ENCODE measurements at regions not wholly inside any gene's neighbourhood (a gene's known extent, or its start where the extent isn't known, plus 50 kb on each side); places are given as distances from the start of the nearest gene placed in this dataset.

DNA sequence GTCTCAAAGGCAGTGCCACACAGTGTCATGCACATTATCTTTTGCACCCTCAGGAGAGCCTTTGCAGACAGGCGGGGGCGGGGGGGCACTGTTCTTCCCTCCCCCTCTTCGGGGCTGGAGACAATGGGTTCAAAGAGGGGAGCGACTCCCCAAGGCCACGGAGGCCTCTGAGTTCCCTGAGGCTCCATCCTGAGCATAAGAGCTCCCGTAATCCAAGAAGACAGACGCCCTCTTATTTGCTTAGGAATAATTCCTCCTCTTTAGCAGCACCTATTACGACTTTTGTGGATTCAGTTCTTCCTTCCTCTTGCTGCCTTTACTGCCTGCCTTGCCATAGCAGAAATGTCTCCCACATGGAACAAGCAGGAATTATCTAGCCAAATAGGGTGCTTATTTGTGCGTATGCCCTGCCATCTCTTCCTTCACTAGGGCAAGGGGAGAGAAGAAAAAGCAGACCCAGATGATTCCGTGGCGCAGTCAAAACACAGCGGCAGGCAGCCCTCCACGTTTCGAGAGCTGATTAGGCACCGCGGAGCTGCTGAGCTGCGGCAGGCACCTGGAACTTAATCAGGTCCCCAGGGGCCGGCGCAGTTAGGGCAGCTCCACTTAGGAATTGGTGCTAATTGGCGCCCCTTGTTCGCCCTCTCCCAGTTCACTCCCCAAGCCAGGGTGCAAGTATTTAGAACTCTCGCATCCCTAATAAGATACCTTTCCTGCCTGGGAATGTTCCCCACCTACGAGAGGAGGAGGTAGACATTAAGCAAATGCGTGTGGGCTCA lies 233.4 kb upstream of the MYT1L start:
- 44% methylated on average over 24 of the region's 24 CpGs for WGBS (ENCODE audit: low lambda C conversion rate, missing lambda C conversion rate)
- TF ChIP-seq EZH2phosphoT487 (IDR thresholded peaks at IDR 0.05; ENCODE audit: low read depth, severe bottlenecking, unreplicated experiment) (no peak), EZH2 (IDR thresholded peaks at IDR 0.05; ENCODE audit: borderline replicate concordance) (no peak)
- TF ChIP-seq, protein P1, sequence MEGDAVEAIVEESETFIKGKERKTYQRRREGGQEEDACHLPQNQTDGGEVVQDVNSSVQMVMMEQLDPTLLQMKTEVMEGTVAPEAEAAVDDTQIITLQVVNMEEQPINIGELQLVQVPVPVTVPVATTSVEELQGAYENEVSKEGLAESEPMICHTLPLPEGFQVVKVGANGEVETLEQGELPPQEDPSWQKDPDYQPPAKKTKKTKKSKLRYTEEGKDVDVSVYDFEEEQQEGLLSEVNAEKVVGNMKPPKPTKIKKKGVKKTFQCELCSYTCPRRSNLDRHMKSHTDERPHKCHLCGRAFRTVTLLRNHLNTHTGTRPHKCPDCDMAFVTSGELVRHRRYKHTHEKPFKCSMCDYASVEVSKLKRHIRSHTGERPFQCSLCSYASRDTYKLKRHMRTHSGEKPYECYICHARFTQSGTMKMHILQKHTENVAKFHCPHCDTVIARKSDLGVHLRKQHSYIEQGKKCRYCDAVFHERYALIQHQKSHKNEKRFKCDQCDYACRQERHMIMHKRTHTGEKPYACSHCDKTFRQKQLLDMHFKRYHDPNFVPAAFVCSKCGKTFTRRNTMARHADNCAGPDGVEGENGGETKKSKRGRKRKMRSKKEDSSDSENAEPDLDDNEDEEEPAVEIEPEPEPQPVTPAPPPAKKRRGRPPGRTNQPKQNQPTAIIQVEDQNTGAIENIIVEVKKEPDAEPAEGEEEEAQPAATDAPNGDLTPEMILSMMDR (IDR thresholded peaks at IDR 0.05; ENCODE audit: poor library complexity), result no peak
- no peak overlapping the region for H2AFZ ChIP-seq

DNA sequence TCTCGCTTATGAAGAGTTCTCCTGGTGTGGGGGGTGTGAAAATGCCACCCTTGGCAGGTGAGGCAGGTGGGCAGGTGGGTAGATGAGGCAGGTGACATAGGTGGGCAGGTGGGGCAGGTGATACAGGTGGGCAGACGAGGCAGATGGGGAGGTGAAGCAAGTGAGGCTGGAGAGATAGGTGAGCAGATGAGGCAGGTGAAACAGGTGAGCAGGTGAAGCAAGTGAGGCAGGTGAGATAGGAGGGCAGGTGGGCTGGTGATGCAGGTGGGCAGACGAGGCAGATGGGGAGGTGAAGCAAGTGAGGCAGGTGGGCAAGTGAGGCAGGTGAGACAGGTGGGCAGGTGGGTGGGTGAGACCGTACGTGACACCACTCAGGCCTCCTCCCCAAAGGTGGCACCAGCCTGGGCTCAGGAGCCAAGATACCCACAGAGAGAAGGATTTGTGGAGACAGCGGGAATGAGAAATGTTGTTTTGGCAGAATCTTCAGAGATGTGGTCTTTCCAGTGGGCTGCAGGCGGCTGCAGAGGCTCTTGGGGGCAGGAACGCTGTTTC lies 232.3 kb upstream of the MYT1L start:
- no peaks in the 10 kb centered on the region for H4K20me1 ChIP-seq (ENCODE audit: insufficient read depth, poor library complexity, severe bottlenecking)
- 84% methylated on average over 8 of the region's 8 CpGs for WGBS (ENCODE audit: low lambda C conversion rate, missing lambda C conversion rate)
- no peaks in the 10 kb centered on the region for H3K9me2 ChIP-seq (replicated peaks; ENCODE audit: insufficient read depth)
- no peak overlapping the region for H3K4me3 ChIP-seq
- no peak for DNase-seq (ENCODE audit: low spot score)
- no peaks in the 10 kb centered on the region for H3K79me2 ChIP-seq
- no peak overlapping the region for H2AFZ ChIP-seq
- no peak overlapping the region for H3K4me2 ChIP-seq
- TF ChIP-seq EZH2 (IDR thresholded peaks at IDR 0.05; ENCODE audit: borderline replicate concordance), result no peak
- TF ChIP-seq, protein P1 (IDR thresholded peaks at IDR 0.05; ENCODE audit: poor library complexity), result no peak
- no peak for TF ChIP-seq EZH2phosphoT487 (IDR thresholded peaks at IDR 0.05; ENCODE audit: low read depth, severe bottlenecking, unreplicated experiment)
- no peaks in the 10 kb centered on the region for H3K36me3 ChIP-seq (replicated peaks; ENCODE audit: insufficient read depth, low read depth)
- H3K9me3 ChIP-seq (ENCODE audit: low read depth), result no peaks in the 10 kb centered on the region
- no peaks in the 10 kb centered on the region for H3K4me1 ChIP-seq (ENCODE audit: insufficient read depth)
- no peaks in the 10 kb centered on the region for H3K27me3 ChIP-seq
- H3K27ac ChIP-seq, result no peak overlapping the region

More for the DNA sequence above, 233.4 kb upstream of the MYT1L start:
- Histone ChIP-seq H3K4me3 (no peak overlapping the region), H4K20me1 (ENCODE audit: insufficient read depth, poor library complexity, severe bottlenecking) (no peaks in the 10 kb centered on the region), H3K9me3 (ENCODE audit: low read depth) (no peaks in the 10 kb centered on the region), H3K27ac (no peak overlapping the region), H3K4me2 (no peak overlapping the region), H3K27me3 (no peaks in the 10 kb centered on the region), H3K36me3 (replicated peaks; ENCODE audit: insufficient read depth, low read depth) (no peaks in the 10 kb centered on the region), H3K4me1 (ENCODE audit: insufficient read depth) (no peaks in the 10 kb centered on the region), H3K9me2 (replicated peaks; ENCODE audit: insufficient read depth) (no peaks in the 10 kb centered on the region), H3K79me2 (no peaks in the 10 kb centered on the region)
- DNase-seq (ENCODE audit: low spot score), result no peak

DNA sequence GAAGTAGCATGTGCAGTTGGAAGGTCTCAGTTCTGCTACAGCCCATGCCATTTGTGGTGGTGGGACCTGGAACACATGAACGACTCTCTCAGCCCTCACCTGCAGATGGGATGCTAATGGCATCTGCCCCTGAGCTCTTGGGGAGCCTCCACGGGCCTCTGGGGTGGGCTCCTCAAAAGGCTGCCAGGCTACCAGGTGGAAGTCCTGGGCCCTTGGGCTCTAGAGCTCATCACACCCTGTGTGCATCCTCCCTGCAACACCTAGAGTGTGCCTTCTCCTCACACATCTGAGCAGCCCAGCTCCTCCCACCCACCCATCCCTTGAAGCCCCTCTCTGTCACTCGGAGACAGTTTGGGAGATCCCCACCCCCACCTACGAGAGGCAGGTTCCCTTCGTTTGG lies 231.8 kb upstream of the MYT1L start:
- Histone ChIP-seq H2AFZ (no peak overlapping the region), H3K4me2 (no peak overlapping the region), H3K27ac (no peak overlapping the region), H3K4me1 (ENCODE audit: insufficient read depth) (no peaks in the 10 kb centered on the region), H3K9me2 (replicated peaks; ENCODE audit: insufficient read depth) (no peaks in the 10 kb centered on the region), H3K79me2 (no peaks in the 10 kb centered on the region), H3K36me3 (replicated peaks; ENCODE audit: insufficient read depth, low read depth) (no peaks in the 10 kb centered on the region), H3K4me3 (no peak overlapping the region), H3K27me3 (no peaks in the 10 kb centered on the region), H4K20me1 (ENCODE audit: insufficient read depth, poor library complexity, severe bottlenecking) (no peaks in the 10 kb centered on the region), H3K9me3 (ENCODE audit: low read depth) (no peaks in the 10 kb centered on the region)
- DNase-seq (ENCODE audit: low spot score), result no peak
- 75% methylated on average over 4 of the region's 5 CpGs for WGBS (ENCODE audit: low lambda C conversion rate, missing lambda C conversion rate)
- TF ChIP-seq EZH2phosphoT487 (IDR thresholded peaks at IDR 0.05; ENCODE audit: low read depth, severe bottlenecking, unreplicated experiment) (no peak), EZH2 (IDR thresholded peaks at IDR 0.05; ENCODE audit: borderline replicate concordance) (no peak)
- TF ChIP-seq, protein P1 (IDR thresholded peaks at IDR 0.05; ENCODE audit: poor library complexity), result no peak
